Vagina (tissue), 2 donors: ENCODE measurements at regions not wholly inside any gene's neighbourhood (a gene's known extent, or its start where the extent isn't known, plus 50 kb on each side); places are given as distances from the start of the nearest gene placed in this dataset.

Experiments used
- POLR2A ChIP-seq, 2 donors: fragments of 450-650 bp; IDR thresholded peaks; one replicate each; pipeline ENCODE4 v1.6.1; 2017; ENCODE audit warnings: antibody characterized with exemption in 2 of 2, mild to moderate bottlenecking in 2 of 2, moderate library complexity in 2 of 2
- POLR2AphosphoS5 ChIP-seq, 2 donors: sonication (generic); formaldehyde crosslinking; IDR thresholded peaks; one replicate each; pipeline ENCODE4 v1.9.0; 2017; ENCODE audit warnings: antibody characterized with exemption in 2 of 2, mild to moderate bottlenecking in 2 of 2, low read depth in 1 of 2; ENCODE audit not compliant: insufficient read depth in 1 of 2
- TF ChIP-seq, protein P1 (sequence below), 3 experiments: fragments of 450-650 bp in 2 of 3; fragments of 200-600 bp in 1 of 3; sonication (generic) in 1 of 3; IDR thresholded peaks; one replicate each; pipeline ENCODE4 v1.5.1; 2017 to 2019; ENCODE audit warnings: antibody characterized with exemption in 3 of 3, mild to moderate bottlenecking in 2 of 3, moderate library complexity in 2 of 3

DNA sequence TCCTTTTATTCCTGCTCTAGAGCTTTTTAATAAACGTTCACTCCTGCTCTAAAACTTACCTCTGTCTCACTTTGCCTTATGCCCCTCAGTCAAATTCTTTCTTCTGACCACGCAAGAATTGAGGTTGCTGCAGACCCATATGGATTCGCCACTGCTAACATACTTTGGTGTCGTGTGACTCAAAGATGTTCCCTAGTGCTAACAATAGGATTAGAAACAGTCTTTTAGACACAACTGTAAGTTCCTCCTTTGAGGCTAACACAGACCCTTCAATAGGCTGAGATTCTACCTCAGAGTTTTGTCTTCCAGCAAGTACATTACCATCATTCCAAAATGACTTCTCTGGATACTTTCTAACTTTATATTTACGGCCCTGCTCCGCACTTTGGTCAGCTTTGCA lies 149.5 kb upstream of the COX10 start:
- TF ChIP-seq, protein P1, sequence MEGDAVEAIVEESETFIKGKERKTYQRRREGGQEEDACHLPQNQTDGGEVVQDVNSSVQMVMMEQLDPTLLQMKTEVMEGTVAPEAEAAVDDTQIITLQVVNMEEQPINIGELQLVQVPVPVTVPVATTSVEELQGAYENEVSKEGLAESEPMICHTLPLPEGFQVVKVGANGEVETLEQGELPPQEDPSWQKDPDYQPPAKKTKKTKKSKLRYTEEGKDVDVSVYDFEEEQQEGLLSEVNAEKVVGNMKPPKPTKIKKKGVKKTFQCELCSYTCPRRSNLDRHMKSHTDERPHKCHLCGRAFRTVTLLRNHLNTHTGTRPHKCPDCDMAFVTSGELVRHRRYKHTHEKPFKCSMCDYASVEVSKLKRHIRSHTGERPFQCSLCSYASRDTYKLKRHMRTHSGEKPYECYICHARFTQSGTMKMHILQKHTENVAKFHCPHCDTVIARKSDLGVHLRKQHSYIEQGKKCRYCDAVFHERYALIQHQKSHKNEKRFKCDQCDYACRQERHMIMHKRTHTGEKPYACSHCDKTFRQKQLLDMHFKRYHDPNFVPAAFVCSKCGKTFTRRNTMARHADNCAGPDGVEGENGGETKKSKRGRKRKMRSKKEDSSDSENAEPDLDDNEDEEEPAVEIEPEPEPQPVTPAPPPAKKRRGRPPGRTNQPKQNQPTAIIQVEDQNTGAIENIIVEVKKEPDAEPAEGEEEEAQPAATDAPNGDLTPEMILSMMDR (IDR thresholded peaks at IDR 0.05) = no peak
- no peak for TF ChIP-seq POLR2A (IDR thresholded peaks at IDR 0.05)
- TF ChIP-seq POLR2AphosphoS5 (IDR thresholded peaks at IDR 0.05; ENCODE audit: insufficient read depth in 1 of 2, low read depth in 1 of 2) = no peak
